ENCODE measurements at regions not wholly inside any gene's neighbourhood (a gene's known extent, or its start where the extent isn't known, plus 50 kb on each side); places are given as distances from the start of the nearest gene placed in this dataset.

DNA sequence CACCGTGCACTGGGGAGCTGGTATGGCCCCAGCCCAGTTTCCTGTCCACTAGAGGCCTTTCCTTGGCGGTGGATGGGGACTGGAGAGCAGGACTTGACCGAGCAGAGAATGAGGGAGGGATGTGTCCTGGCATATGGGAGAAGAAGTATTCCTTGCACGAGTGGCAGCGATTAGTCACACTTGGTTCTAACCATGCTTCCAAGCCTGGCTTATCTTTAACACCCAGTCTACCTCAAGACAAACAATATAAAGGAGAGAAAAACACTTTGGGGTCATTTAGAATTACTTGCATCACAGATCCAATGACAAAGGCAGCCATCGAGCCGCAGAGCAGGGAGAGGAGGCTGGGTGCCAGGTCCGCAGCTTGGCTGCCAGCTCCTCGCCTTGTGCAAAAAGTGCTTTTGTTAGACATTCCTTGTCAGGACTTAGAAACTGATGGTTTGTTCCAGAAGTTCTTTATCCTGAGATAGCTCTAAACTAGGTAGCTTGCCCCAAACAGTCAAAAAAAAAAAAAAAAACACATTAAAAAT is 214.9 kb upstream of the GMDS start:
- Mint-ChIP-seq H3K27ac (no peak overlapping the region), H3K9me3 (peaks cover 0 to 2% (median 0%) of the 10 kb centered on the region in 3 donors), H3K4me1 (no peaks in the 10 kb centered on the region), H3K4me3 (no peak overlapping the region), H3K36me3 (no peaks in the 10 kb centered on the region), H3K27me3 (no peaks in the 10 kb centered on the region)

DNA sequence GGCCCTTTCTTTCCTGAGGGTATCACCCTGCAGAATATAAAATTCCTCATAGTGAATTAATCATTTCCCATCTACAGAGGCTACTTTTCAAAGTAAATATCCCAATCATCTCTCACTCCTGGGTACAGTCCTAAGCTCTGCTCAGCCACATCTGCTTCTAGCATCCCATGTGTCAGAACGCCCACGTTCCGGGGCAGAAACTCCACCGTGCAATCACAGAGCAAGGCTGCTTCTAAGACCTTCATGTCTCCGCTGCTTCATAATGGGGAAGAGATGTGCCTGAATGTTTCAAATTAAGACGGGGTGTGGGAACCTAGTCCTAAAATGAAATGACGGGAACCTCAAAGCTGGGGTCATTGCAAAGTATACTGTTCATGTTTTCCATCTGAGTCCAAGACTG is 208.8 kb upstream of the GMDS start:
- H3K4me3 Mint-ChIP-seq = no peak overlapping the region
- peaks cover 0 to 3% (median 2%) of the 10 kb centered on the region in 3 donors for H3K9me3 Mint-ChIP-seq
- peaks cover 3% of the 10 kb centered on the region for H3K27me3 Mint-ChIP-seq
- no peaks in the 10 kb centered on the region for H3K36me3 Mint-ChIP-seq
- no peak overlapping the region for H3K27ac Mint-ChIP-seq
- no peaks in the 10 kb centered on the region for H3K4me1 Mint-ChIP-seq

DNA sequence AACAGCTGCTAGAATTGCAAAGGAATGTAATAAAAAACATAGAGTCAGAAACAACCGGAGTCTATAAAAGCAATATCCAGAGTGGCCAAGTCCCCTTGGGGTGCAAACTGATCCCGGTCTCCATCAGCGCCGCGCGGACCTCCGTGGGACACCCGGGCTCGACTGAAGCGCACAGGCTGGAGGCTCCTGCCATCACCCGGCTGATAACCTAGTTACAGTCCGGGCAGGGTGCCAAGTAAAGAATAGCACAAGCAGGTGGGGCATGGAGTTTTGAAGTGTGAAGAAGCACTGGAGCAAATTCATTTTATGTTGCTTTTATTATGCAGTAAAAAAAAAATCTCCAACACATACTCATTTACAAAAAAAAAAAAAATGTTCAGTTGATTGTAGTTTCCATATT is 205.1 kb upstream of the GMDS start:
- Mint-ChIP-seq H3K27me3 (peaks cover 8% of the 10 kb centered on the region), H3K4me3 (no peak overlapping the region), H3K36me3 (no peaks in the 10 kb centered on the region), H3K9me3 (peaks cover 0 to 3% (median 0%) of the 10 kb centered on the region in 3 donors), H3K4me1 (peaks cover 0 to 3% (median 0%) of the 10 kb centered on the region in 3 donors), H3K27ac (no peak overlapping the region)

DNA sequence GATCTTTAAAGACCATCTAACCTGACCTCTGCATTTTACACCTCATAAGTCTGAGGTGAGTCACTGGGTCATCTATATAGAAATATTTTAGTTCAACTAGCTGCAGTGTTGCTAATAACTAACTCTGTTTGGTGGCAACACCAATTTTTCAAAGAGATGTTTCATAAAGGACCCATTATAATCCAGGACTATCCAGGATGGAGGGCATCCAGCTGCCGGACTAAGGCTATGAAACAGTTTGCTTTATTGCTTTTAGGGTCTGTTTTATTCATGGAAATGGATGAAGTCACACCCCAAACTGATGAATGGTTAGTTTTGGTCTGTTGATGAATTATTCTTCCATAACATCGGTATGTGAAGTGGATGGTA is 204.2 kb upstream of the GMDS start:
- Mint-ChIP-seq H3K4me1 (peaks cover 0 to 3% (median 0%) of the 10 kb centered on the region in 3 donors), H3K4me3 (peak overlapping the region in 1 of 4 donors; percentile 10), H3K36me3 (no peaks in the 10 kb centered on the region), H3K9me3 (peaks cover 0 to 3% (median 0%) of the 10 kb centered on the region in 3 donors), H3K27ac (no peak overlapping the region), H3K27me3 (peaks cover 8% of the 10 kb centered on the region)

DNA sequence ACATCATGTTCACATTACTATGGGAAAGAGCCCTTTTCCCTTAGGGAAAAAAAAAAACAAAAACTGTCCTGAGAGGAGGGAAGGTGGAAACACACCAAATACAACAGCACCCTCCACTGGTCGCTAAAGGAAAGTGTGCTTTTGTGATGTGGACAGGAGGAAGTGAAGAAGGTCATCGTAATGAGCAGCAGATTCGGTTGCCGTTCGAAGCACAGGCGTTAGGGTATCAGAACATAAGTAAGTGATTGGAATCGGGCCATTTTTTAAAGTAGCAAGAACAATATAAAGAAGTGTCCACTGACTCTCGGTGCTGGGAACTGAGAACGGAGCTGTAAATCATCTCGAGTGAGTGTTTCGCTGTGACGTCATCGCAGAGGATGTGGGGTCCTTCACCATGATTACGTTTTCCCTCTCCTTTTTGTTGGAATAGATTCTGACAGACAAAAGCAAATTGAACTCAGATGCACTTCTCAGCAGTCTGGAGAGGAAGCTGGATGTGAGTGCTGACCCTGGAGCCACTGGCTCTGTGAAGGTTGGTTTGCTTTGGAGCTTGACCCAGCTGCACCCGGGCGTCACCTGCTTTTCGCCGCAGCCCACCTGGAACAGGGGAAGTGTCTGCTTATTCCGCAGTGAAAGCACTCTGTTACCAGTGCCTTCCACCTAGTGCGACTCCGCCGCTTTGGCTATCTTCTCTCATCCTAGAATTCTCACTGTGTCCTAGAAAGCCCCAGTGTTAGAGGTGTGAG is 203.6 kb upstream of the GMDS start:
- Mint-ChIP-seq H3K4me1 (peaks cover 0 to 3% (median 0%) of the 10 kb centered on the region in 3 donors), H3K4me3 (peak overlapping the region in 3 of 4 donors; percentile 19 to 75 (median 36)), H3K36me3 (no peaks in the 10 kb centered on the region), H3K9me3 (peaks cover 0 to 3% (median 0%) of the 10 kb centered on the region in 3 donors), H3K27ac (no peak overlapping the region), H3K27me3 (peaks cover 4% of the 10 kb centered on the region)

DNA sequence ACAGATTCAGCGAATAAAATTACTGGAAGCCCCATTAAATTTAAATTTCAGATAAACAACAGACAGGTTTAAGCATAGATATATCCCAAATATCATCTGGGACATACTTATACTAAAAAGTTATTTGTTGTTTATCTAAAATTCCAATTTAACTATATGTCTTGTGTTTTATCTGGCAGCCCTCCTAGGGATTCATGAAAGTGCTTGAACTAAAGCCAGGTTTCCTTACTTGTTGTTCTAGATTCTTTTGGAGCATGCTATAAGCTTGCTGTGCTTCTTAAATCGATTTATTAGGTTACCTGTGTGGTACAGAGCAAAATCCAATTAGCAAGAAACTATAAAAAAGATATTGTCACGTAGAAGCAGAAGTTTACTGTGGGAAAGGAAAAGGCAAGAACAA is 202.5 kb upstream of the GMDS start:
- Mint-ChIP-seq H3K36me3 (no peaks in the 10 kb centered on the region), H3K4me1 (peaks cover 0 to 3% (median 0%) of the 10 kb centered on the region in 3 donors), H3K27me3 (peaks cover 4% of the 10 kb centered on the region), H3K9me3 (no peaks in the 10 kb centered on the region), H3K27ac (no peak overlapping the region), H3K4me3 (no peak overlapping the region)

DNA sequence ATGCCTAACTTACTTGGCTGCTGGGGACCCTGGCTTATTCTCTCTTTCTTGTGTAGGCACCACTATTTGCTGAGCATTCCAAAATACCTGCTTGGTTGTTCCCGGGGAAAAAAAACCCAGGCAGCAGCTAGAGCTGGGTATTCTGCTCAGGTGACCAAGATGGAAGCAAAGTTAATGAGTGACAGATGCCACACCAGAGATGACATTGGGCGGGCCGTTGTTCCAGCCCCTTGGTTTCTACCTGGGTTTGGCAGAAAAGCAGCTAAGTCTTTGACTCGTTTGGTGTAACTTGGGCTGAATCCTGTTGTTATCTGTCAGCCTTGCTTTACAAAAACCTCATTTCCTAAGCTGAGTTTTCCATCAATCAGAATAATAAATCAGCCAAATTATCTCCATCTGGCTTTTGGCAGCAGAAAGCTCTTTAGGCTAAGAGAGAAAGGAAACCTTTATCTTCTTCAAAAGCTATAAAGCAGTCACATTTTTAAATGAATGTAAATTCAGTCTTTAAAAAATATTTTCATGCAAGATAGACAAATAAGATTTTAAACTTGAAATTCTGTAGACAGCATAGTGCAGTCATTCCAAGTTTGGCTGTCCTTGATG is 202.0 kb upstream of the GMDS start:
- peaks cover 0 to 3% (median 0%) of the 10 kb centered on the region in 3 donors for H3K4me1 Mint-ChIP-seq
- H3K27ac Mint-ChIP-seq = no peak overlapping the region
- peaks cover 4% of the 10 kb centered on the region for H3K27me3 Mint-ChIP-seq
- no peaks in the 10 kb centered on the region for H3K36me3 Mint-ChIP-seq
- no peaks in the 10 kb centered on the region for H3K9me3 Mint-ChIP-seq
- no peak overlapping the region for H3K4me3 Mint-ChIP-seq

DNA sequence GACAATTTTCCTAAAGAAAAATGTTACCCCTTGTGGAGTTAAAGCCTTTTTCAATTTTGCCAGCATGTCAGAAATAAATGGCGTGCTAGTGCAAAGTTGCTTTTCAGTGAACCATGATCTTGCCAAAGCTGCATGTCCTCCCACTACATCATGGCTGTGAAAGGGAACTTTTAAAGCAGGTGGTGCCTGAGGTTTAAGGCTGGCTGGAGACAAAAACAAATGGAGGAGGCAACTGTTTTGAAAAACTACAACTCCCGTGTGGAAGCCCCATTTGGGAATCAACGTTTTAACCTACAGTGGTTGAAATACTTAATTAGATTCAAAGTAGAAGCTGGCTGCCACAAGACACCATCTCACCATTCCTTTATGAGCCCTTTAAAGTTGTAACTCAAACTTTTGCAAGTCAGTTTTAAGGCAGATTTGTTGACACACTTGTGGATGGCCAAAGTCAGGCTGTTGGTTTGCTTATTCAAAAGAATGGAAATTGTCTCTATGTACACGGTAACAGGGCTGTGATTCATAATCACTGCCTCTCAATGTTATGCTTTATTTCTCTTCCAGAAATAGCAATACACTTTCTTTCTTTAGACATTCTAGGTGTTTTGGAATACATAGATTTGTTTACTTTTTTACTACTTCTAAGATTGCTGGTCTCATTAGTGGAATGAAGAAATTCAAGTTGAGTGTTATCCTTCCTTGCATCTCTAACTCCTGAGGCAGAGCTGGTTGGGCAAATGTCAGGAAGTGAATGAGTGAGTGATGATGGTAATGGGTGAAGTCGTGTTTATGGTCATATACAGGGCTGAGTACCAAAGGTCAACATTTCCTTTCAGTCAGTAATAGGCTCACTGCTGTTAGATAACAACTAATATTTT is 196.4 kb upstream of the GMDS start:
- Mint-ChIP-seq H3K27ac (no peak overlapping the region), H3K27me3 (peaks cover 2% of the 10 kb centered on the region), H3K36me3 (peaks cover 5% of the 10 kb centered on the region), H3K4me3 (no peak overlapping the region), H3K9me3 (no peaks in the 10 kb centered on the region), H3K4me1 (no peaks in the 10 kb centered on the region)

DNA sequence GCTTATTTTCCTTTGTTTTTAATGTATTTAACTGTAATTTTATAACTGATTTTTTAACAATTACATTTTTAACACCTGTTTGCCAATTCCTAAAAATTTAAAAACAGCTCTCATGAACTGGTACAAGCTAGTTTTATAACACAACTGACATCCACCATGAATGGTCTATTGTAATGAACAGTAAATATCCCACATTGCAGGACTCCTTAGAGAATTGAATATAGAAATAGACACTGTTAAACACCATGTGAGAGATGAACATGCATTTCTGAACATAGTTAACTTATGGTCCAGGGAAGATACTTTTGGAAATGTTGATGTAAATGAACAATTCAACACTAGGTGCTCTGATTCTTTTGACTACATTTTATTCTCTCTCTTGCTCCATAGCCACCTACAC is 195.1 kb upstream of the GMDS start:
- H3K4me1 Mint-ChIP-seq = no peaks in the 10 kb centered on the region
- H3K9me3 Mint-ChIP-seq = peaks cover 1 to 3% (median 1%) of the 10 kb centered on the region in 3 donors
- H3K27ac Mint-ChIP-seq = no peak overlapping the region
- no peak overlapping the region for H3K4me3 Mint-ChIP-seq
- H3K36me3 Mint-ChIP-seq = peaks cover 6% of the 10 kb centered on the region
- peaks cover 3% of the 10 kb centered on the region for H3K27me3 Mint-ChIP-seq

DNA sequence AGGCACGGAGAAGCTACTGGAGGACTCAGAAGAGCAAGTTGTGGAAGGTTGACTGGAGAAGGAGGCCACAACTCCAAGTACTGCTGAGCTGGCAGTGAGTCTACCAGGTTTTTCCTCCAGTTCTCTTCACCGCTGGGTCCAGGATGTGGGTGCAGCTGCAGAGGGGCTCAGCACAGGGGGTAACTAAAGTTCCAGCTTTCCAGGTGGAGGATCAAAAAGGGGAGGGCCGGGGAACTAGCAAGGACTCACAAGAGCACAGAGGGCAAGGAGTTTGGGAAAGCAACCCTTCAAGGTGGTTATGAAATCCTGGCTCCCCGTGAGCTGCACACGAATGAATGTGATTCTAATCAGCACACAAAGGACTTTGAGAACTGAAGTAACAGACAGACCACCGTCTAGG is 194.2 kb upstream of the GMDS start:
- Mint-ChIP-seq H3K27ac (no peak overlapping the region), H3K4me1 (no peaks in the 10 kb centered on the region), H3K36me3 (peaks cover 8% of the 10 kb centered on the region), H3K27me3 (peaks cover 3% of the 10 kb centered on the region), H3K4me3 (no peak overlapping the region), H3K9me3 (peaks cover 1 to 3% (median 1%) of the 10 kb centered on the region in 3 donors)

DNA sequence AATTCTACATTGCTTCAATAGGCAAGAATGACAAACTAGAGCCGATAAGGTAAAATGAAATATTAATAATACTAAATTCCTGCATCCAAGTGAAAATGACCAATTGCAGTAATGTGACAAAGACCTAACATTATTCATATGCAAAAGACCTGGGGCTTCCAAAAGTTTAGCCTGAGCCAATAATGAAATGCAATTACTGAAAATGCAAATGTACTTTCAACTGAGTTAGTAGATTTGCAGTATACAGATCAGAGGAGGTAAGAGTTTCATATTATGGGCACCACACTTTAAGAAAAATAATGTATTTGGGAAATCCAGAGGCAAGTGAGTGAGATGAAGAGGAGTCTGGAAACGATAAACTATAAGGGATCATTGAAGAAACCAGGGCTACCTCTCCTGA is 193.7 kb upstream of the GMDS start:
- no peaks in the 10 kb centered on the region for H3K4me1 Mint-ChIP-seq
- H3K27ac Mint-ChIP-seq = no peak overlapping the region
- peaks cover 3% of the 10 kb centered on the region for H3K27me3 Mint-ChIP-seq
- peaks cover 8% of the 10 kb centered on the region for H3K36me3 Mint-ChIP-seq
- peaks cover 1 to 3% (median 1%) of the 10 kb centered on the region in 3 donors for H3K9me3 Mint-ChIP-seq
- no peak overlapping the region for H3K4me3 Mint-ChIP-seq

DNA sequence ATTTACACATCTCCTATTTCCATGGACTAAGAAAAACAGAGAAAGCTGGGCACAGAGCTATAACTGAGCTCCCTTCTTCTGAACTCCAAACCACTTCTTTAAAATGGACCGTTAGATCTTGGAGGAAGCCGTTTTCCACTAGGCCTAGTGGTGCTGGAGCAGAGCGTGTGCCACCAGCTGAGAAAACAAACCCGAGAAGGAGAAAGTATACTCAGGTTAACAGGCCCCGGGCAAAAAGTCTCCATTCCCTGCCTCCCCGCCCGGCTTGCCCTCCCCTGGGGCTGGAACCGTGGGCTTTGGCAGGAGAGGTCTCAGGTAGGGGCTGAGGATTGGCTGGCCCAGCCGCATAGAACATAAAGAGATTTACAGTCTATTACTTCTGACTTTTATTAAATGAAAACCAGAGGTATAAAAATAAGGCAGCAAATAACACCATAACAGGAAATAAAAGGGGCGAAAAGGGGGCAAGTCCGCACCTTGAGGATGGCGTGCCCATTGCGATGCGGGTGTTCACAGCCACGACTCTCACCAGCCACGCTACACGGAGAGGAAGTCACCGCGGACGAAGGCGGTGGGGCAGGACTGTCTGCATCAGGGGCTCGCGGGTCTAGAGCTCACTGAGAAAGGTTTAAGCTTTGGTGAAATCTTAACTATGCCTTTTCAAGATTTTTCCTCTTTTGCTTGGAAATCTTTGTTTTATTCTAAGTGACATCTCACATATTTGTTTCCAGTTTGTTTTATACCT is 191.2 kb upstream of the GMDS start:
- Mint-ChIP-seq H3K36me3 (peaks cover 12% of the 10 kb centered on the region), H3K4me1 (peaks cover 0 to 2% (median 0%) of the 10 kb centered on the region in 3 donors), H3K9me3 (peaks cover 1 to 3% (median 1%) of the 10 kb centered on the region in 3 donors), H3K27ac (peak overlapping the region in 1 of 3 donors; percentile 24), H3K27me3 (peaks cover 3% of the 10 kb centered on the region), H3K4me3 (no peak overlapping the region)

DNA sequence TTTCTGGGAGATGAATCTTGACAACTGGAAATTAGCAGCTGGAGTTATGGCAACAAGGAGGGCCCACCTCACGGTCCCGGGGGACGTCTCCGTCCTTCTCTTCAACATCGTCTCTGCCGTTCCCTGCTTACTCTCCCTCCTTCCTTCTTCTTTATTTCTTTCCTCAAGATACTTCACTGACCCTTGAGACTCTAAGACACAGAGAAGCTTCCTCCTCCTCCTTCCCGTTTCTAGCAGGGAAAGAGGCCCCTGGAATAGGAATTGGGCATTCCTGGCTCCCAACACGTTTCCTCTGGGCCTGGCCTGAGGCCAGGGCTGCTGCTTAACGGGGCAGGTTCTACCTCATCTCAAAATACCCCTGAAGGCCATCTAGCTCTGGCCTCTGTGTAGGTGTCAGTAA is 189.9 kb upstream of the GMDS start:
- peaks cover 1 to 3% (median 1%) of the 10 kb centered on the region in 3 donors for H3K9me3 Mint-ChIP-seq
- H3K4me3 Mint-ChIP-seq = peak overlapping the region in 1 of 4 donors; percentile 49
- H3K4me1 Mint-ChIP-seq = peaks cover 0 to 2% (median 0%) of the 10 kb centered on the region in 3 donors
- H3K27ac Mint-ChIP-seq = no peak overlapping the region
- H3K36me3 Mint-ChIP-seq = peaks cover 13% of the 10 kb centered on the region
- H3K27me3 Mint-ChIP-seq = peaks cover 2% of the 10 kb centered on the region

DNA sequence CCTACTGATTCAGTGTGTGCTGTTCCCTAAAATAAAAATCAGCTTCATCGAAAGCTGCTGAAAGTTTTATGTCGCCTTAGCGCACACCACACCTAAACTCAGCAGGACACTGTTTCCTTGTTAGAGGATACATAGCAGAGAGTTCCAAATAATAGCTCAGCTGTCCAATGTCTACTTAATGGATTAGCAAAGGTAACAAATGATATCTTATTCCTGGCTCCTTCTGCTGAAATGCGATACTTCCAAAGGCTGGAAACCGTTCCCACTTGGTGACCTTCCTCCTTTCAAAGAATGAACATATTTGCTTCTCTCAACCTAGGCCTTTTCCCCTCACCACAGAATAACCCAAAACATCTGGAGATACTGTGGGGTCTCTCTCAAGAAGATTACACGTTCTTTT is 189.5 kb upstream of the GMDS start:
- Mint-ChIP-seq H3K4me1 (peaks cover 0 to 2% (median 0%) of the 10 kb centered on the region in 3 donors), H3K27me3 (peaks cover 2% of the 10 kb centered on the region), H3K9me3 (peaks cover 1 to 3% (median 1%) of the 10 kb centered on the region in 3 donors), H3K4me3 (peak overlapping the region in 1 of 4 donors; percentile 49), H3K36me3 (peaks cover 13% of the 10 kb centered on the region), H3K27ac (no peak overlapping the region)

Data from IgD-negative memory B cell (primary cell).